Dermis blood vessel endothelial cell (primary cell): ENCODE measurements at regions not wholly inside any gene's neighbourhood (a gene's known extent, or its start where the extent isn't known, plus 50 kb on each side); places are given as distances from the start of the nearest gene placed in this dataset.

Source experiments
- DNase-seq: peaks from one replicate; pipeline ENCODE4 v3.0.0; 2010

DNA sequence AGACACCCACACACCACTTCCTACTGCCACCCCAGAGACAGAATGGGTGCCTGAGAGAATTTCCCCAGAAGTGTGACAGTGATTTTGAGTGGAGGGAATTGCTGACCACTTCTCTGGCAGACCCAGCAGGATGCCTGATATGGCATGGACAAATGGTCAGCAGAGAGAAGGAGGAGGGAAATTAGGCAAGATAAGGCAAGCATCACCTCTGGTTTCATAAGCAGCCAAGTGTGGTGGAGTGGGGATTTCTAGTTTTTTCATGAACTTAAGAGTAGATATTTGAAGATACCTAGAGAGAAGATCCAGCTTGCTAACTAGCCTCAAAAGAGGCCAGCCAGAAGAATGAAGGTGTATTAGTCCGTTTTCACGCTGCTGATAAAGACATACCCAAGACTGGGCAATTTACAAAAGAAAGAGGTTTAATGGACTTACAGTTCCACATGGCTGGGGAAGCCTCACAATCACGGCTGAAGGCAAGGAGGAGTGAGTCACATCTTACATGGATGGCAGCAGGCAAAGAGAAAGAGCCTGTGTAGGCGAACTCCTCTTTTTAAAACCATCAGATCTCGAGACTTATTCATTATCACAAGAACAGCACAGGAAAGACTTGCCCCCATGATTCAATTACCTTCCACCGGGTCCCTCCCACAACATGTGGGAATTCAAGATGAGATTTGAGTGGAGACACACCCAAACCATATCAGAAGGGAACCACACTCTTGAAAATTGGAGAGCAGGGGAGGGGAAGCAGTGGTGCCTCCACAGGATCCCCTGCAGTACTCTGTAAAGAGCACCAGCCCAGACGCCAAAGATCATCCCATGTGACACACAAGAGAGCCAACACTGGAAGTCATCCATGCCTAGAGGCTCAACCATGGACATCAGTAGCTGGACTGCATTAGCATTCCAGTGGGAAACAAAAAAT lies 64.2 kb downstream of the RBM43 start:
- DNase-seq, result no peak

GRCh38 chr2:151193576-151193975 lies 68.1 kb downstream of the RBM43 start:
- DNase-seq, result no peak

- no peak for DNase-seq
Measured at GRCh38 chr2:151192681-151193080, 69.0 kb downstream of the RBM43 start.

DNA sequence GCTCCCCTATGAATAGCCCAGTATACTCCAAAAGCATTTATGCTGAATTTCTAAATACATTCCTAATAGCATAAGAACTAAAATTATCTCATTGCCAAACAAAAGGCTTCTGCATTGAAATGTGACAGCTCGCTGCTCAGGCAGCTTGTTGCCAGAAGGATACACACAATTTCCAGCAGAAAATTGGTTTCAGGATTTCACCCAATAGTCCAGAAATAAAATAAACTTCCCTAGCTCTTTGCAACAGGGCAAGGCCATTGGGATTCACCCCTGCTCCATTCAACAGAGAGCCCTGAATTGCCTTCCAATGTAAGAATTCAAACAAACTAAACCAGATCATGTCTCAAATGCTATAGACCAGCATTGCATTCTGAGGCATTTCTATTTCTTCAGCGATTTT lies 70.7 kb downstream of the RBM43 start:
- no peak for DNase-seq

- no peak for DNase-seq
Measured at GRCh38 chr2:151189125-151189524, 72.5 kb downstream of the RBM43 start.

- no peak for DNase-seq
Measured at GRCh38 chr2:151186011-151186410, 75.7 kb downstream of the RBM43 start.

DNA sequence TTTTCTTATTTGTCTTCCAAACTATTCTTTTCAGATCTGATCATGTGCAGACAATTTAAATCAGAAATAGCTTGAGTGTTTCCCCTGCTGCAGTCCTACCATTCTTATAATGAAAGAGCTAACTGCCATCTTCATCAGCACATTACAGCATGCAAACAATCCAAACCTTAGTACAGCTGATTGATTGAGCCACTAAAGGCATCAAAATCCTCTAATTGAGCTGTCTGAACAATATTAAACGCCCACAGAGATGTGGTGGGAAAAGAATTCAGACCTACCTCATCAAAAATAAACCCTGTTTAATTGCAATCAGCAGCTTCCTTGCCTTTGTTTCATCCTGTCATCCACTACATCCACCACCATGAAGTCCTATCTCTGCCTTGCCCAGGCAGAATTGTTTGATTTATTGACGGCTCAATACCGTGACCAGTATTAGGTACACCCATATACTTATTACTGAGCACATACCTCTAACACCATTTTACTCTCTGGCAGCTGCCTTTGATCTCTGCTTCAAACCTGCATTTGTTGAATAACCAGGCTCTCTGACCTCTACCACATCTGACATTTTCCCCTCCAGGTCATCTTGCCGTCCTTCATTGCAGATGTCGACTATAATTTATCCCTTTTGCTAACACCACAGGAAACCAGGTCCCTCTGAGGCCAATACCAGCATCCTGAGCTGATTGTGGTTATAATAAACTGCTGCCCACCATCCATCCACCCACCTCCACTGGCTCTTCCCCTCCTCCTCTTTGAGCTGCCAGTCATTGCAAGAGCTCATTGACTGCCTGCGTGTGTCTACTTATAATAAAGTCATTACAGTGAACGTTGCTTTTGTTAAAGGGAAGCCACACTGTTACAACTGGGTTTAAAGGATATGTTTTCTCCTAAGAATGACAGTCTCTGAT lies 78.5 kb downstream of the RBM43 start:
- DNase-seq, result no peak

- no peak for DNase-seq
Measured at GRCh38 chr2:151182396-151182795, 79.3 kb downstream of the RBM43 start.

- DNase-seq, result no peak
Measured at GRCh38 chr2:151181524-151181923, 80.1 kb downstream of the RBM43 start.

DNA sequence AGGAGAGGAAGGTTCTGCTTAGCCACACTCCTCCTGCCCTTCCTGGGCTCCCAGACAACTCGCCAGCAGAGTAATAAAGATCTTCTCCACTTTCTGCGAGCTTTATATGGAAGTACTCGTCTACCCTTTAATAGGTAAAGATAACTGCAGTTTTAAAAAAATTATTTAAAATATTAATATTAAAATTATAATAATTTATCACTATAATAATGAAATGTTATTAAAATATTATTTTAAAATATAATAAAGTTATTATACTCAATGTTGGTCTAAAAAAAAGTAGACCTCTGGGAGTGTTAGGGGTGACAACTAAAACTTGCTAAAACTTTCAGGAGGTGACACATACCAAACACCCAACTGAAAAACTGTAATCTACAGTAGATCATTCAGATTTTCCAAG lies 81.5 kb downstream of the RBM43 start:
- no peak for DNase-seq

DNA sequence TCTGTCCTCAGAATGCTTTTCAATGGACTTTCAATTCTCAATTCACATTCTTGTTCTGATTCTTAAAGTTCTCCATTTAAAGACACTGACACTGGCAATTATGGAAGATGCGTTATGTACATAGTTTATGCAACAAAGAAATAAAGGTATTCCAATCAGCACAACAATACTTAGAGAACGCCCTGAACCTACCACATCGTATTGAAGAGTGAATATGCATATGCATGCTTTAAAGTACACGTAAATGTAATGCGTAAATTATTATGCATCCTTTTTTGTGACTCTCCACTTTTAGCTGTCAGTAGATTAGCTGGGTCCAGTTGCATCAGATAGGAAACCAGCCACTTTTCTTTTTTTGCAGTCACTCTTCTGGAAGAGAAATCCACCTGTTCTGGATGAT lies 83.5 kb downstream of the RBM43 start:
- DNase-seq, result no peak

DNA sequence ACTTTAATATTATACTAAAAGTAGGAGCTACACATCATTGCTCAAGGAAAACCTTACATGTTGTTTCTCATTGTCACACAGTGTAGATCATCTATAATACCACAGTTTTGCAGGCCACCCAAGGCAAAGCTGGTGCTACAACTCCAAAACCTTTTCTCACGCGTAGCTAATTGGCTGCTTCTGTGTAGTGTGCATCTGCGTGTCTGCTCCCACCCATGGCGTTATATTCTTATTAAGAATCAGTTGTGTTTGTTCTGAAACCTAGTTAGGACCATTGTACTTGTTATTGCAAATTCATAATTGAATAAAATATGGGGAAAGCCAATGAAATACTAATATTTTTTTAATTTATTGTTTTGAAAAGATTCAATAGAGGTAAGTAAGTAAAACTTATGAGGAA lies 83.9 kb downstream of the RBM43 start:
- DNase-seq, result no peak

DNA sequence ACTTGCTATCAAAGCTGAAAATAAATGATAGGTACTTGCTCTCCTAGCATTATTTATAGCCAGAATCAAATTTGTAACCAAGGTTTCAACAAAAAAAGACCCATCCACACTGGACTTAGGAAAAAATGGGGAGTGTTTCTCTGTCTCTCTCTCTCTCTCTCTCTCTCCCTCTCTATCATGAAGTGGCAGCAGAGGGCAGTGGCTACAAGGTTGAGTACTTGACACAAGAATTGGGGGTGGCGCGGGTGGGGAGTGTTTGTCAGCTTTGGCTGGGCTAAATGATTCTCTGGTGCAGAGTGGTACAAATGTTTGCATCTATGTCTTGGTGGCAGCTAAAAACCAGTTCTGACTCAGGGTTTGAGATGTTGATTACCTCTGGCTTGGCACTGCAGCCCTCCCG lies 85.0 kb downstream of the RBM43 start:
- no peak for DNase-seq

DNA sequence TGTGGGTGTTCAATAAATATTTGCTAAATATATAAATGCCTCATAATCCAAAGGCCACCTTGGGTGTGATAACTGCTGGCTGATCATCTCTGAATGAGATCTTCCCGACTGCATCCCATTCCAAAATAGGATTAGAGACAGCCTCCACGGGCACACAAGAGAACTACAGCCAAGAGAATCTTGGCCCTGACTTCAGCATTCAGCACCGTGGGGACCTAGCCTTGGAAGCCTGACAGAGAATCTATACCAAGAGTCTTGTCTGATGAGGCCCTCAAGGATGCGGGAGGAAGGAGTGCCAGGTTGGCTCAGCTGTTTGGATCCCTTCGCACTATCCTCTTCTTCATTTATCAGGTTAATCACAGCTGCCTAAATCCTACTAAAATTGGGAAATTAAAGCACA lies 85.8 kb downstream of the RBM43 start:
- DNase-seq, result no peak

- no peak for DNase-seq
Measured at GRCh38 chr2:151174127-151174526, 87.5 kb downstream of the RBM43 start.

DNA sequence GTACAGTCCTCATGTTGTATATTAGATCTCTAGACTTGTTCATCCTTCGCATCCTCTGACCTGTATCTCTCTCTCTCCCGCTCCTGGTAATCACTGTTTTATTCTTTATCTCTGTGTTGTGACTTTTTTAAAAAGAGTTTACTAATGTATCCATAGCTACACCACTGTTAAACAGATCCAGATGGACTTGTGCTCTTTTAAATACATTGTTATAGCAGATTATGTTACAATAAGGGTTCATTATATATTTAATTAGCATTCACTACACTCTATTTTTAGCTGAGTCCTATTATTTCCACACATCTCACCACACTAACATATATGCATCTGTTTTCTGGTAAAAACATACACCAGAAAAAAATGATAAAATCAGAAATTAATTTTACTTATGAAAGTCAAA lies 90.5 kb downstream of the RBM43 start:
- DNase-seq, result no peak

GRCh38 chr2:151166410-151166809 lies 95.3 kb downstream of the RBM43 start:
- DNase-seq, result no peak

- DNase-seq, result no peak
Measured at GRCh38 chr2:151165105-151165684, 96.5 kb downstream of the RBM43 start.

DNA sequence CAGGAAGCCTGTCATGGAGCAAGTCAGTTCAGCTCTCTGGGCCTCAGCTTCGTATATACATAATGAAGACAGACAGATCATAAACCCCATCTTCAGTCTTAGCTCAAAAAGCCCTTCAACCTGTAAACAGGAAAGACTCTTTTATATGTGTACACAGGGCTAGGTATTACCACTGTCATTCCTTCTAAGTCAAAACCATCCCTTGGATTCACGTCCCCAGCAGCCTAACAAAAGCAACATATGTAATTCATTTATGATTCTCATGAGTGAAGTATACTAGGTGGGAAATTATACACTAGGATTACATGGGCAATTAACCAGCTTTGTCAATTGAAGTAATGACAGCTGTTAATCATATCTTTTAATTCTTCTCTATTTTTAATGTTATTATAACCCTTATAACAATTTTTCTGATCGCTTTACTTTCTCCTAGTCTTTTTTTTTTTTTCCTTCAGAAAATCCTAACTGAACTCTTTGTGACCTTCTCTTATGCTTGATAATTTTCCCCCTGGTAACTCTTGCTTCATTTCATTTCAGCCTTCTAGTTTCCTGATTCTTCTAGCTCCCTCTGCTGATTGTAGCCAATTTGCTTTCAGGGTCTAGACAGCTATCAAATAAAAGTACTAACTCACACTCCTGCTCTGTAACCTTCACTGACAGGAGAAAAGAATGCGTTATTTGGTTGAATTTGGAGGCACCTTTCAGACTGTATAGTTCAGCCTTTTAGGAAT lies 99.7 kb downstream of the RBM43 start:
- peak; percentile 3 for DNase-seq

- no peak for DNase-seq
Measured at GRCh38 chr2:151159109-151159662, 102.5 kb downstream of the RBM43 start.

- no peak for DNase-seq
Measured at GRCh38 chr2:151157000-151157735, 104.5 kb downstream of the RBM43 start.

GRCh38 chr2:151156431-151156830 lies 105.2 kb downstream of the RBM43 start:
- no peak for DNase-seq
